SIG-M5 (cell line): ENCODE measurements at regions not wholly inside any gene's neighbourhood (a gene's known extent, or its start where the extent isn't known, plus 50 kb on each side); places are given as distances from the start of the nearest gene placed in this dataset.
"Not testable (repeated sequence)": the region's sequence is repeated elsewhere in the genome, so short reads cannot be mapped to it uniquely, and the experiment has no call there.

Experiments used
- DNase-seq: peaks from one replicate; lab custom pipeline; 2025; lab: John Stamatoyannopoulos, UW

DNA sequence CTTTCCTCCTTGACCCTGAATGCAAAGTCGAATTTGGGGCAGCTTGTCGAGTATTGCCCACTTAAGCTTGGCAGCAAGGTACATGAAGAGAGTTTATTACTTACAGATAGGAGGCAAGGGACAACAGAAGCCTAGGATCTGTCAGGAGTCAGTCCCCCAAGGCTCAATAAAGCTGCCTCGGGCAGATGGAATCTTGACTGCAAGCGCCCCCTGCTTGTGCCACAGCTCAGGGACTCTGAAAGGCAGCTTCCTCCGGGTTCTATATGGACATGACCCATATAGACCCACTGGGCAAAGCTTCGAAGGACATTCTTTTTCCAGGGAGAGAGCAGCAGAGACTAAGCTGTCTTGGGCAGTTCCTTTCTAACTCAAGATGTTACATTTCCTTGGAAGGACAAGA is 971.5 kb downstream of the EFNA5 start:
- no peak for DNase-seq

GRCh38 chr5:106698169-106698568 is 972.6 kb downstream of the EFNA5 start:
- DNase-seq: no peak

DNA sequence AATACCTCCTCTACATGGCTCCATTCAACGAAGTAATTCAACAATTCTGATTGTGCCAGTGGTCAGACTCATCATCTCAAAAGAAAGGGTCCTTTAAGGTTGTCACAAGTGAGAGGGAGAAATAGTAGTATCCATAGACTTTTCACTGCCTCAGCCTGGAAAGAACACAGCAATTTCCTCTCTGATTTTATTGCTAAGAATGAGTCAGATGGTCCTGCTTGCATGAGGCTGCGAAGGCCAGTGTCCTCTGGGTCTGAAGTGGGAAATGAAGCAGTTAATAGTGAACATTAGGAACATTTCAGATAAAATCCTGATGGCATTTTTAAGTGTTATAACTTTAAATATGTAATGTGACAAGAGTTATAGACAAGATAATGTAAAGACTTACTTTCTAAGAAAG is 979.0 kb downstream of the EFNA5 start:
- no peak for DNase-seq

- no peak for DNase-seq
Observed at GRCh38 chr5:106690585-106690984, 980.2 kb downstream of the EFNA5 start.

- DNase-seq: no peak
Observed at GRCh38 chr5:106680330-106680729, 990.4 kb downstream of the EFNA5 start.

DNA sequence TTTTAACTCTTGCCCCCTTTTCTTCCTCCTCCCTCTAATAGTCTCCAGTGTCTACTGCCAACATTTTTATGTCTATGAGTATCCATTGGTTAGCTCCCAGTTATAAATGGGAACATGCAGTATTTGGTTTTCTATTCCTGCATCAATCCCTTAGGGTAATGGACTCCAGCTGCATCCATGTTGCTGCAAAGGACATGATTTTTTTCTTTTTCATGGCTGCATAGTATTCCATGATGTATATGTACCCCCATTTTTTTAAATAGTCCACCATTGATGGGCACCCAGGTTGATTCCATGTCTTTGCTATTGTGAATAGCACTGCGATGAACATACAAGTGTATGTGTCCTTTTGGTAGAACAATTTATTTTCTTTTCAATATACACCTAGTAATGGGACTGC is 993.7 kb downstream of the EFNA5 start:
- no peak for DNase-seq

- DNase-seq: no peak
Observed at GRCh38 chr5:106675687-106676086, 995.0 kb downstream of the EFNA5 start.

DNA sequence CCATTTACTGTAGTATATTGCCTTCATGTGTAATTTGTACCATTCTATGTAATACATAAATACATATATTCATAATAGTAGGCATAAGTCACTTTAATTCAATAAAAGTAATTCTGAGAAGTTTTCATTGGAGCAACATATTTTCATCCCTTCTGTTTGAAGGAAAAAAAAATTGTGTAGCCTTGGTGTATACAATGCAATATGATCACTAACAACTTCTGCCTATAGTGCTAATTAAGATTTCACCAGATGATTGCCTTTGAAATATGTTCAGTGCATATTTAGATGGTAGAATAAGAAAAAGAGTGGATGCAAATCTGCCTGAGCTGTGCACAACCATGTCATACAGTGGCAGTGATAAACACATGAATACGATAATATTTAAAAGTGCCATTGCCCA is 996.8 kb downstream of the EFNA5 start:
- no peak for DNase-seq

GRCh38 chr5:106661866-106662265 is 1008.9 kb downstream of the EFNA5 start:
- no peak for DNase-seq

- DNase-seq: no peak
Observed at GRCh38 chr5:106660681-106661080, 1010.1 kb downstream of the EFNA5 start.

- DNase-seq: no peak
Observed at GRCh38 chr5:106658150-106658549, 1012.6 kb downstream of the EFNA5 start.

GRCh38 chr5:106656821-106657220 is 1013.9 kb downstream of the EFNA5 start:
- no peak for DNase-seq

DNA sequence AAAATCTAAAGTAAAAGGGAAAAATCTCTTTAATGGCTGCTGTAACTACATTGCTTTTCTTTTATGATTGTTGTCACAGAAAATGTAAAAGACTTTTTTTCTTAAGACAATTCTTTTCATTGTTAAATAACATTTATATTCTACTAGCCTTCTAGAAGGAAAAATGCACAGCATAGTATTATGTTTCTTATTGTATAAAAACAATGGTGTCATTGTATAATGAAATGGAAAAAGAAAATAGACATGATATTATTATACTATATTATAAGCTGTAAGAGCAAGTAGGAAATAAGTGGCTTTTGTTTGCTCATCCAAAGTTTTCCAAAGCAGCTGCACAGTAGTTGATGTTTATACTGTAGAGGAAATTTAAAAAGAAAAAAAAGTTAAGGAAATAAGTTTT is 1021.7 kb downstream of the EFNA5 start:
- no peak for DNase-seq

GRCh38 chr5:106648401-106648800 is 1022.3 kb downstream of the EFNA5 start:
- no peak for DNase-seq

DNA sequence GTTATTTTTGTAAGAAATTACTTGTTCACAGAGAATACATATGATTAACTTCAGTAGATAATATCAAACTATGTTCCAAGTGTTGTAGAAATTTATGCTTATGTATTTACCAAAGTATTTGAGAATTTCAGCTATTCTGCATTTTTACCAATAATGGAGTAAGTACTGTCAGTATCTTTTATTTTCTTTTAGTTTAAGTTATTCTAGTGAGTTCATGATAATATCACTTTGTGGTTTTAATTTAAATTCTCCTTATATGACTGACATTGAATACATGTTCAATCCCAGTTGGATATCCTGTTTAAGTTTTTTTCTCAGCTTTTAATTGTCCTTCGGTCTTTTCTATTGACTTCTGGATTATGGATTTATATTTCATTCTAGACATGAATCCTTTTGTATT is 1024.6 kb downstream of the EFNA5 start:
- no peak for DNase-seq

DNA sequence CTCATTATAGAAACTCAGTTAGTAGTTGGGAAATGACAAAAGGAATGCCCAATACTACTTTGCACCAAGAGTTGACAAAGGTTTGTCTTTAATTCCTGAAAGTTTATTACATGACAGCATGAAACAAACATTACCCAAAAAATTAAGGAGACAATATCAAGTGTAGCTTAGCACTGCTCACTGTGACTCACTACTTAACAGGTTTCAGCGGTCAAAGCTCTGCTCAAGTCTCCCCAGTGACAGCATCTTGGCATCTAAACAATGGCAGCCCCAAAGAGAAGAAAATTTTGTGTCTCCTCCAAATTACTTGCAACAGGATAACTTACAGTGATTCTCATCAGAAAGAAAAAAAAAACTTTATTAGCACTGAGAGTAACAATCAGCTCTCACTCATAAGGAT is 1030.2 kb downstream of the EFNA5 start:
- no peak for DNase-seq

DNA sequence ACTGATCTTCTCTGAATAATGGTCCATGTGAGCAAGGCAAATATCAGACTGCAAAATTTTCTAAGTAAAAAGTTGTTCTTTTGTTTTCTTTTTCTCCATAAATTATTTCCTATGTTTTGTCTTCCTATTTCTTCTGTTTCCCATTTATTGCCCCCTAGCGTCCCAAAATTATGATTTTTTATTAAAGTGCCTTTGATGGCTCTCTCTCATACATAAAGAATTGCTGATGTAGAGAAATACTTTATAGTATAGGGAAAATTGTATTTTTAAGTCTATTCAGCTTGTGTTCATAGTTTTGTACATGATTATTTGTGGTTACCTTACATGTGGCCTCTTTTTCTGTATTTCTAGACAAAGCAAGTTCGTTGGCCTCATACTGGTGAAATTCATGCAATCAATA is 1031.2 kb downstream of the EFNA5 start:
- no peak for DNase-seq

DNA sequence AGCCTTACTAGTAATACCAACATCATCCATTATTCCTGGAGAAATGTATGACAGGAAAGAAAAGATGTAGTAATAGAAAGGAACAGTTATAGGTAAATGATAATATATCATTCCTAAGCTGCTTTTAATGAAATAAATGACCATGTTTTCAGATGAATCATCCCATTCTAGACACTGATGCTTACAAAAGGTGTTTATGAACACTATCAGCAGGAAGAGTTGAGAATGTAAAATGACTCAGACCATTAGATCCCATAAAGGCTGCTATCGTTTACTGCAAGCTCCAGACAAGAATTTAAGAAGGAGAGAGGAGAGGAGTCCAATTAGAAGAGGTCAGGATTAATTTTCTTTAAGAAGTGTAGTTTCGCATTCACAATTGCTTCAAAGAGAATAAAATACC is 1033.5 kb downstream of the EFNA5 start:
- no peak for DNase-seq

DNA sequence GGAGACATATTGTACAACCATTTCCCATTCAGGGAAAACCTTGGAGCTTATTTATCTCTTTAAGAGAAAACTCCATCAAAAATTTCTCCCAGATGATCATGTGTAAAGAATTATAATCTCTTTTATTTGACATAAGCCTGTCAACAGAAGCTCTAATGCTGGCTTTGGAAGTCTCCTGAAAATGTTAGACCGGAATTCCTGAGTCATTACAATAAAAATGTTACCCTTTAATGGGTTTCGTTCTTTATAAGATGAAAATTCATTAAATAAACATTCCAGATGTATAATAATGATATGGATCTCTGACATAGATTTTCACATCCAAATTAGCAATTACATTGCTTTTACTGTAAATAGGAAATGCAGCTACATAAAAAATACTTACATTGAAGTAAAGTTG is 1036.4 kb downstream of the EFNA5 start:
- DNase-seq: no peak

DNA sequence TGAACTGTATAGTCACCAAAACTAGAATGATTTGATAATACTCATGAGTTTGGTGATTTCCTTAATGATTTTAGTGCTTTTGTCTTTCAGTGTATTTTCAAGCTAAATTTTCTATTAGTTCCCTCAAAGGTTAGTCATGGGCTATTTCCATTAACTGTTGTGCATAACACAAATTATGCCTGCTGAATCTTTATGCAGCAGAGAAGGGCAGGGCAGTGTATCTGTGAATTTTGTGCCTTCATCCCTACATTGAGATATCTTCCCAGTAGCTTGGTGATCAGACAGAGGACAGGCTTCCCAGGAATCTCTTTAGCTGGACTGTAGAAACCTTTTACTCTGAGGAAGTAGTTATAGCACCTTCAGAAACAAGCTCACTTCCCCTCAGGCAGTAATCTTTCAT is 1036.9 kb downstream of the EFNA5 start:
- DNase-seq: no peak

- not testable (repeated sequence) for DNase-seq
Observed at GRCh38 chr5:106628456-106628855, 1042.3 kb downstream of the EFNA5 start.

GRCh38 chr5:106610041-106610440 is 1060.7 kb downstream of the EFNA5 start:
- no peak for DNase-seq

- DNase-seq: no peak
Observed at GRCh38 chr5:106601620-106602019, 1069.1 kb downstream of the EFNA5 start.

DNA sequence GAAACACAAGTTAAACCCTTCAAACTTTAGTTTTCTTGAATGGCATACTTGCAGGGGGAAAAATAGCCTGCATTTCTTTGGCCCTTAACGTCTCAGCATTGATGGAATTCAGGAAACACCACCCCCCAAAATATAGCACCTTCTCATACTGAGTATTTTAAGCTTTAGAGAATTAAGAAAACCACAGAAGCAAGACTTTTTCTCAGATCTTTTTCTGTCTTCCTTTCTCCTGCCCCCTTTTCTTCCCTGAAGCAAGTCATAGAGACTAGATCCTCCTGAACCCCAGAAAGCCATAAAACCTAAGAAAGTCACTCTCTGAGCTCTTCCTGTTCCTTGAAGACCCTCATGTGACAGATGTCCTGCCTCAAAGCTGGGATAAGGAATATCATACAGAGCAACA is 1069.9 kb downstream of the EFNA5 start:
- no peak for DNase-seq

GRCh38 chr5:106595864-106596263 is 1074.9 kb downstream of the EFNA5 start:
- no peak for DNase-seq
